Cardiac fibroblast (primary cell): ENCODE measurements at regions not wholly inside any gene's neighbourhood (a gene's known extent, or its start where the extent isn't known, plus 50 kb on each side); places are given as distances from the start of the nearest gene placed in this dataset.

Experiments
- DNase-seq, 2 donors: peaks; one replicate each; pipeline versions ENCODE4 v3.0.0 to v3.0.0-alpha.2; 2010; ENCODE audit warnings: low read depth in 2 of 2
- H3K4me3 ChIP-seq, 2 donors: replicated peaks in 1 of 2; 1 replicate in 1 of 2; 2 replicates in 1 of 2; pipeline ENCODE4 v1.5.1; 2011; ENCODE audit warnings: low read depth in 2 of 2, low read length in 2 of 2, mild to moderate bottlenecking in 2 of 2, moderate library complexity in 1 of 2
- TF ChIP-seq, protein P1 (sequence below): IDR thresholded peaks from one replicate; pipeline ENCODE4 v1.5.1; 2011; ENCODE audit warnings: low read depth, mild to moderate bottlenecking, low read length, inconsistent platforms

DNA sequence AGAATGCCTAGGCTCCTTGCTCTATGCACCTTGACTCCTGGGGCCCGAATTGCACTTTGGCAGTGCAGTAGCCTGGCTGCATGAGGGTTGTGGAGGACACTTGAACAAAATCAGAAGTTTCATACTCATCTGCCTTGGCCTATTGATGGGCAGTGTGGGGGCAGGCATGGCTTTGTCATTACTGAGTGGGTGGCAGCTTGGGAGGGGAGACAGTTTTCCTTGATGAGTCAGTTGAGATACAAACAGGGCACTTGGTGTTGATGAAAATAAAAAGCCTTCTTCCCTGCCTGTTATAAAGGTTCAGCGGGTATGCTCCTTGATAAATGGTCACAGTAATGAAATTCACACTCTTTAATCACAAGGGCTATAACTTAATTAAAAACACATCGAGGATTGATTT is 126.8 kb upstream of the MAMLD1 start:
- no peak overlapping the region for H3K4me3 ChIP-seq
- no peak for DNase-seq
- TF ChIP-seq, protein P1, sequence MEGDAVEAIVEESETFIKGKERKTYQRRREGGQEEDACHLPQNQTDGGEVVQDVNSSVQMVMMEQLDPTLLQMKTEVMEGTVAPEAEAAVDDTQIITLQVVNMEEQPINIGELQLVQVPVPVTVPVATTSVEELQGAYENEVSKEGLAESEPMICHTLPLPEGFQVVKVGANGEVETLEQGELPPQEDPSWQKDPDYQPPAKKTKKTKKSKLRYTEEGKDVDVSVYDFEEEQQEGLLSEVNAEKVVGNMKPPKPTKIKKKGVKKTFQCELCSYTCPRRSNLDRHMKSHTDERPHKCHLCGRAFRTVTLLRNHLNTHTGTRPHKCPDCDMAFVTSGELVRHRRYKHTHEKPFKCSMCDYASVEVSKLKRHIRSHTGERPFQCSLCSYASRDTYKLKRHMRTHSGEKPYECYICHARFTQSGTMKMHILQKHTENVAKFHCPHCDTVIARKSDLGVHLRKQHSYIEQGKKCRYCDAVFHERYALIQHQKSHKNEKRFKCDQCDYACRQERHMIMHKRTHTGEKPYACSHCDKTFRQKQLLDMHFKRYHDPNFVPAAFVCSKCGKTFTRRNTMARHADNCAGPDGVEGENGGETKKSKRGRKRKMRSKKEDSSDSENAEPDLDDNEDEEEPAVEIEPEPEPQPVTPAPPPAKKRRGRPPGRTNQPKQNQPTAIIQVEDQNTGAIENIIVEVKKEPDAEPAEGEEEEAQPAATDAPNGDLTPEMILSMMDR, result no peak

- H3K4me3 ChIP-seq, result no peak overlapping the region
- TF ChIP-seq, protein P1, result no peak
- no peak for DNase-seq
Measured at GRCh38 chrX:150238632-150239382, 124.3 kb upstream of the MAMLD1 start.

GRCh38 chrX:150239946-150240642 is 123.0 kb upstream of the MAMLD1 start:
- TF ChIP-seq, protein P1, result no peak
- DNase-seq, result no peak
- H3K4me3 ChIP-seq, result no peak overlapping the region

DNA sequence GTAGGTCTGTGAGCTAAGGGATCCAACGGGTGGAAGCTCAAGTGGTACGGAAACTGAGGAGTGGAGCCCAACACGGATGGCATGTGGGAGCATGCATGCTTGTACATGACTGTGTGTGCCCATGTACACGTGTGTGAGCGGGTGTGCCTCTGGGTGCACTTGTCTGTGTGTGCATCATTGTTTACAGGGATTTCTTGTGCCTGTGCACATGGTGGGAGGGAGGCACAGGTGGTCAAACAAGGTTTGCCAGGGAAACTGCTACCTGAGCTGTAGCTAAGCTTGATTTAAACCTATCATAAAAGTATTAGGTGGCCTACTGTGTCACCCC is 122.5 kb upstream of the MAMLD1 start:
- DNase-seq, result no peak
- H3K4me3 ChIP-seq, result no peak overlapping the region
- TF ChIP-seq, protein P1, result no peak

GRCh38 chrX:150253959-150254620 is 109.0 kb upstream of the MAMLD1 start:
- H3K4me3 ChIP-seq, result no peak overlapping the region
- TF ChIP-seq, protein P1, result no peak
- no peak for DNase-seq

DNA sequence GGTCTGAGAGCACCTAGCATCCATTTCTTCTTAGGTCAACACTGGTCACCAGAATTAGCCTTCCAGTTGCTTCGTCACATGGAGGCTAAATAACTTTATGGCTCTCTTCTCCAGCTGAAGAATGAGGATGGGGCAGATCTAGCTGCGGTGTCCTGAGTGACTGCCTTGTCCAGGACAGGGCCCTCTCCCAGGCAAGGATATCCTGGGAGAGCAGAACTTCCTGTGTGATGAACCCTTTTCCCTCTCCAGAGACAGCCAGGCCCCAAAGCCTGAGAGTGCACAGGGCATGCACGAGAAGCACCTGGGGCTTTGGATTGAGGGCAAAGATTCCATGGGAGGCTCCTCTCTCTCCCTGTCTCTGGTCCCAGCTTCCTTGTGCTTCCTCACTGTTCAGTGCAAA is 108.2 kb upstream of the MAMLD1 start:
- TF ChIP-seq, protein P1, result no peak
- no peak overlapping the region for H3K4me3 ChIP-seq
- DNase-seq, result no peak
